GM19372 (cell line): ENCODE measurements at regions not wholly inside any gene's neighbourhood (a gene's known extent, or its start where the extent isn't known, plus 50 kb on each side); places are given as distances from the start of the nearest gene placed in this dataset.

Experiments
- ATAC-seq: cut with Tn5 transposase; IDR thresholded peaks from one replicate; pipeline ENCODE4 v1.9.1; 2021; ENCODE audit warnings: mild to moderate bottlenecking, low read depth, moderate library complexity; ENCODE audit not compliant: unreplicated experiment

- peak; percentile 72 for ATAC-seq
These were observed 120.5 kb upstream of the BOD1 start for GRCh38 chr5:173736923-173737412.

GRCh38 chr5:173739741-173740140, 123.3 kb upstream of the BOD1 start:
- no peak for ATAC-seq

GRCh38 chr5:173740400-173740799, 124.0 kb upstream of the BOD1 start:
- ATAC-seq, result no peak

DNA sequence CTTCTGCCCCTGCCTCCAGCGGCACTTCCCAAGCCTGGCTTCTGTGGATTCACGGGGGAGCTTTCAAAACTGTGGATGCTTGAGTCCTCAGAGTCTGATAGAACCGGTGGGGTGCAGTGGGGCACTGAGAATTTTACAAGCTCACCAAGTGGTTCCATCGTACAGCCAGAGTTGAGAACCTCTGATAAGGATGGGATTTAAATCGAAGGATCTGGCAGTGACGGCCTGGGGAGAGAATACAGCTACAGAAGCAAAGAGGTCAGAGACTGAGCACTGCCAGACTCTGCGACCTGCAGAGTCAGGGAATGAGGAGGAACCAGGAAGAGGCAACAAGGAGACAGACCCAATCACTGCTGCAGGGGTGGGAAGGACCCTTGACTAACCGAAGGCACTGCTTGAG, 124.6 kb upstream of the BOD1 start:
- no peak for ATAC-seq

- ATAC-seq, result no peak
These were observed 125.4 kb upstream of the BOD1 start for GRCh38 chr5:173741729-173742431.

GRCh38 chr5:173742432-173742816, 126.0 kb upstream of the BOD1 start:
- ATAC-seq, result peak; percentile 60

DNA sequence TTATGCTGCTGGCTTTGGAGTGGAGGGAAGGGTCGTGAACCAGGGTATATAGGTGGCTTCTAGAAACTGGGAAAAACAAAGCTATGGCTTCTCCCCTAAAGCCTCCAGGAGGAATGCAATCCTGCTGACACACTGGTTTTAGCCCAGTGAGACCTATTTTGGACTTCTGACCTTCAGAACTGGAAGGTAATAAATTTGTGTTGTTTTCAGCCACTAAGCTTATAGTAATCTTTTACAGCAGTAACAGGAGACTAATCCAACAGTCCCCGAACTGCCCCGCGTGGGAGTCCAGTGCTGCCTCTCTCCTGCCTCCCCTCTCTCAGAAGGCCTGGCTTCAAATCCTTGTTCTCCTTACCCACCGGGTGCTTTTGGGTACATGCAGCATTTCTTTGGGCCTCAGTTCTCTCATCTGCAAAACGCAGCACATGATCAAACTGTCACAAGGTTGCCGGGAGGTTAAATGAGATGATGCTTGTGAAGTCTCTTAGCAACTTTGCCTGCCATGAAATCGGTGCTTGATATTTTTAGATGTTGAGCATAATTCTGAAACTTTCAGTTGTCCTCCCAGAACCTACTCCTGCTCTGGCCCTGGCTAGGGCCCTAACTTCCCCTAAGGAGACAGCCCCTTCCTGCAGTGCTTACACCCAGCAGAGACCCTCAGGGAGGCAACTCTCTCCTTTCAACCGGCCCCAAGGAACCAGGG, 127.3 kb upstream of the BOD1 start:
- peak; percentile 48 for ATAC-seq

GRCh38 chr5:173744551-173744950, 128.1 kb upstream of the BOD1 start:
- ATAC-seq, result no peak

GRCh38 chr5:173745123-173745522, 128.7 kb upstream of the BOD1 start:
- no peak for ATAC-seq

DNA sequence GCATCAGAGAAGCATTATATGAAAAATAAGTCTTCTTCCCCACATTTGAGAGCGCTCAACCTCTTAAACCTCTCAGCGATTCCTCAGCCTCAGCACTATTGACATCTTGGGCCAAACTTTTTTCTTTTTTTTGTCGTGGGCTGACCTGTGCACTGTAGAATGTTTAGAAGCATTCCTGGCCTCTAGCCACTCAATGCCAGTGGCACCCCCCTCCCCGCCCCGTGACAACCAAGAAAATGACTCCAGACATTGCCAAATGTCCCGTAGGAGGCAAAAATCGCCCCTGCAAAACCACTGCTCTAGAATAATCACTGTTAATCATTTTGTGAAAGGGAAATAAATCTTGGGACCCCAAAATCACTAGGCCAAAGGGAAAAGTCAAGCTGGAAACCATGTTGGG, 129.1 kb upstream of the BOD1 start:
- ATAC-seq, result no peak

DNA sequence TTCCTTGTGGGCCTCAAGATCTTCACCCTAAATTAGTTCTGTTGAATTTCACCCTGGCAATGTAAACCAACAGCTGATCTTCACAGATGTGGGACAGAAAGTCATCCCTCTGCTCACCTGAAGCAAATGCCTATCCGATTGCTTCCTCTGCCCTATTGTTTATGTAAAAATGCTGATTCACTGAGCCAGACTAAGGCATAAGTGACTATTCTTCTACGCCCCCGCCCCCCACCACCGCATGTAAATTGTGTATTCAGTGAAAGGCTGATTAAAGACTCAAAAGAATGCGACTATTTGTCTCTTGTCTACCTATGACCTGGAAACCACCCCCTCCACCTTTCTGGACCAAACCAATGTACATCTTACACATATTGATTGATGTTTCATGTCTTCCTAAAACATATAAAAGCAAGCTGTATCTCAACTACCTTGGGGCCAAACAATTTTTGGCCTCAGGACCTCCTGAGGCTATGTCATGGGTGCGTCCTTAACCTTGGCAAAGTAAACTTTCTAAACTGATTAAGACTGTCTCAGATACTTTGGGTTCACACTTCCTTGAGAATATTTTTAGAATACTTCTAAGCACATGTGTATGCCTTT, 129.7 kb upstream of the BOD1 start:
- ATAC-seq, result no peak

GRCh38 chr5:173747876-173748275, 131.4 kb upstream of the BOD1 start:
- ATAC-seq, result no peak

DNA sequence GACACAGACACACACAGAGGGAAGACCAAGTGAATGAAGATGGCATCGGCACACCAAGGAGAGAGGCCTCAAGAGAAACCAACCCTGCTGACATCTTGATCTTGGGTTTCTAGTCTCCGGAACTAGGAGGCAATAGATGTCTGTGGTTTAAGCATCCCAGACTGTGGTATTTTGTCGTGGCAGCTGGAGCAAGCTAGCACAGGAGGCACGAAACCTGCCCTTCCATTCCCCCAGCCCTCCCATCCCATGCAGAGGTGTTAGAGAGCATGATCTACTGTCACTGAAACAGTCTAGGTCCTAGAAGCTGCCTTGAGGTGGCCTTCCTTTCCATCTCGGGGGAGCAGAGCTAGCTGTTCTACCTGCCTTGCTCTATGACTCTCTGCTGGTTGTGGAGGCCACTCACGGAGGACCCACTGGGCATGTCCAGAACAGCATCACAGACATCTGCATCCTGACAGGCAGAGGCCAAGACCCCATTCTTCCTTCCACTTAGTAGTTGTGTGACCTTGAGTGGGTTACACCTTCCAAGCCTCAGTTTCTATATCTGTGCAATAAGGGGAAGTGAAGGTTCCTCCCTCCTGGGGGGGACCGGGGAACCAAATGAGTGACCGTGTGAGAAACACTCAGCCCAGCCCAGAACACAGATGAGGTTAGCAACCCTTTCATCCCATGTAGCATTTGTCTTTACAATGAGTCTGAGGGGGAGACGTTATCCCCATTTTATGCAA, 134.3 kb upstream of the BOD1 start:
- ATAC-seq, result peak; percentile 71

GRCh38 chr5:173751266-173751600, 134.8 kb upstream of the BOD1 start:
- ATAC-seq, result peak; percentile 66

DNA sequence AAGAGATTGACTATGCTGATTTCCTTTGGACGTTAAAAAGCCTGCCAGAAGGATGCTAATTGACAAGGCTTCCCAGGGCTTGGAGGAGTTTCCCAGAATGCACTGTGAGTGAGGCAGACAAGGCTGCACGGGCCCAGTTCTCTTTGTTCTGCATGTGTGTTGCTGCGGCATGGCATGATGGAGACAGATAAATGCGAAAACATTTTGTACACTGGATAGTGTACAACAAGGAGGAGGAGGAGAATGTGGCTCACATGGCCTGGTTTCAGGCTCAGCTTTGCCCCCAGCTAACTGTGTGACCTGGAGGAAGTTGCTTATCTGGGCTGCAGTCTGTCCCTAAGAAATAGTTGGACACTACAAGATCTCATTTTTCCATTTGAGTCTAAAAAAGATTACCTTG, 135.5 kb upstream of the CPEB4 start:
- ATAC-seq, result no peak

DNA sequence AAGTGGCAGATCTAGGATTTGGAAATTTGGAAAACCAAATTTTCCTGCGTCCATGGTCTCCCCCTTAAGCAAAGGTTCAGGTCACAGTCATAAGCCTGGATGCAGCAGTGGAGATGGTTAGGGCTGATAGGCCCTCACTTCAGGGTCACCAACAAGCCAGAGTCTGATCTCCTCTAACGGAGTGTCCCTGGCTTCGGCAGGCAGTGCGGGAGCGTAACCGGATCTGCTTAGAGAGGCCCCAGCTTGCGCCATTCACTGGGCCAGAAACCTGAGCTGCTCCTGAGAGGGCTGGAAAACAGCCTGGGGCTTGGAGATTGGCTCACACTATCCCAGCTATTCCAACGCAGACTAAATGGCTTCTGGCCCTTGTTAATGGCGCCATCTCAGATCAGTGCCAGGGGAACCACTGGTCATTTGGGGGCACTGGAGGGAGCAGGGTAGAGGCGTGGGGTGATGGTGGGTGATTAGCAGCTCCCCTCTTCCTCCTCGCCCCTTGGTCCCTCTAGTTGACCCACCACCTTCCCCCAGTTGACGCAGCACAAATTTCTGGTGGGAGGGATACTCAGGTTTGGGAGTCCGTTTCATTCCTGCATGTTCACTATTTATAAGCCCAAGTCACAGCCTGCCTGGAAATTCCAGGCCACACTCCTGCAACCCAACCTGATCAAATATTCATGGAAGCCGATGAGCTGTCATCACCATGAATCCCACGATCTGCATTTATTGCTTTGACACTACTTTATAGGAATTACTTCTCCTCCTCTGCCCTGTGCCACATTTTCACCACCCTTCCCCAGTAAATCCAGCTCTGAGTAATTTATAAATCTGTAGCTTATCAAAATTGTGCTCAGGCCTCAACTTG, 134.6 kb upstream of the CPEB4 start:
- ATAC-seq, result no peak

- ATAC-seq, result no peak
These were observed 132.8 kb upstream of the CPEB4 start for GRCh38 chr5:173755319-173755718.

- ATAC-seq, result no peak
These were observed 130.5 kb upstream of the CPEB4 start for GRCh38 chr5:173757403-173758209.

- no peak for ATAC-seq
These were observed 129.5 kb upstream of the CPEB4 start for GRCh38 chr5:173758676-173759075.
